ENCODE measurements at regions not wholly inside any gene's neighbourhood (a gene's known extent, or its start where the extent isn't known, plus 50 kb on each side); places are given as distances from the start of the nearest gene placed in this dataset.

- no peak for TF ChIP-seq POLR2A (IDR thresholded peaks at IDR 0.05; ENCODE audit: low read depth, low read length)
- no peak for TF ChIP-seq POU2F2 (IDR thresholded peaks at IDR 0.05; ENCODE audit: low read depth, low read length)
- no peak for TF ChIP-seq TAF1 (IDR thresholded peaks at IDR 0.05; ENCODE audit: low read depth, low read length)
- TF ChIP-seq POLR2AphosphoS5 (IDR thresholded peaks at IDR 0.05; ENCODE audit: low read depth, low read length) = no peak
- no peak for TF ChIP-seq SPI1 (IDR thresholded peaks at IDR 0.05; ENCODE audit: low read depth, low read length)
These were observed 111.4 kb upstream of the ARMC2 start for GRCh38 chr6:108736832-108737231.

All from GM12891 (cell line).